Common myeloid progenitor, CD34-positive (primary cell): ENCODE measurements at regions not wholly inside any gene's neighbourhood (a gene's known extent, or its start where the extent isn't known, plus 50 kb on each side); places are given as distances from the start of the nearest gene placed in this dataset.

Experiments used
- CTCF ChIA-PET: fragments of 350-600 bp; sonication (Branson Sonifier 250); formaldehyde crosslinking; loops from one replicate; lab custom pipeline; 2021; ENCODE audit warnings: antibody characterized with exemption; lab: Charles Lee
- POLR2A ChIA-PET: fragments of 350-600 bp; sonication (Branson Sonifier 250); formaldehyde crosslinking; loops from one replicate; lab custom pipeline; 2021; ENCODE audit warnings: antibody characterized with exemption; lab: Charles Lee
- DNase-seq, 3 donors: peaks; one replicate each; pipeline versions ENCODE4 v3.0.0 to v3.0.0-alpha.2; 2013
- H3K27ac ChIP-seq, 2 experiments: 1 replicate in 1 of 2; 2 replicates in 1 of 2; pipeline ENCODE4 v1.7.0; 2013; ENCODE audit warnings: inconsistent platforms in 2 of 2, low read length in 2 of 2, mild to moderate bottlenecking in 2 of 2, low read depth in 1 of 2, moderate library complexity in 1 of 2; ENCODE audit not compliant: severe bottlenecking in 2 of 2, insufficient read depth in 1 of 2, poor library complexity in 1 of 2
- H3K27me3 ChIP-seq, 5 experiments: replicated peaks in 2 of 5; 1 replicate in 3 of 5; 2 replicates in 2 of 5; pipeline versions ENCODE4 v1.6.1 to v1.7.0; 2013; ENCODE audit warnings: low read length in 4 of 5, mild to moderate bottlenecking in 2 of 5, moderate library complexity in 2 of 5, inconsistent platforms in 1 of 5; ENCODE audit not compliant: insufficient read depth in 5 of 5, control insufficient read depth in 4 of 5
- H3K36me3 ChIP-seq, 4 experiments: 1 replicate in 2 of 4; 2 replicates in 2 of 4; pipeline versions ENCODE4 v1.6.1 to v1.7.0; 2013; ENCODE audit warnings: low read length in 3 of 4, control low read depth in 1 of 4, mild to moderate bottlenecking in 1 of 4; ENCODE audit not compliant: control insufficient read depth in 4 of 4, insufficient read depth in 4 of 4
- H3K4me1 ChIP-seq, 4 experiments: 1 replicate in 3 of 4; 2 replicates in 1 of 4; pipeline versions ENCODE4 v1.6.1 to v1.7.1; 2013; ENCODE audit warnings: low read length in 3 of 4, mild to moderate bottlenecking in 3 of 4, control low read depth in 1 of 4, inconsistent platforms in 1 of 4, moderate library complexity in 1 of 4; ENCODE audit not compliant: control insufficient read depth in 4 of 4, insufficient read depth in 4 of 4; ENCODE audit errors: control extremely low read depth in 1 of 4
- H3K4me3 ChIP-seq, 7 experiments: 1 replicate in 4 of 7; 2 replicates in 3 of 7; pipeline versions ENCODE4 v1.5.1 to v1.7.0; 2013; ENCODE audit warnings: mild to moderate bottlenecking in 7 of 7, low read length in 6 of 7, moderate library complexity in 6 of 7, inconsistent platforms in 2 of 7, low read depth in 2 of 7, control low read depth in 1 of 7; ENCODE audit not compliant: insufficient read depth in 4 of 7, control insufficient read depth in 1 of 7; ENCODE audit errors: extremely low read depth in 1 of 7
- H3K9me3 ChIP-seq, 5 experiments: 1 replicate in 4 of 5; 2 replicates in 1 of 5; pipeline versions ENCODE4 v1.6.1 to v1.7.1; 2013; ENCODE audit warnings: low read length in 4 of 5, mild to moderate bottlenecking in 2 of 5, inconsistent platforms in 1 of 5, low read depth in 1 of 5, moderate library complexity in 1 of 5; ENCODE audit not compliant: control insufficient read depth in 4 of 5, insufficient read depth in 2 of 5; ENCODE audit errors: control extremely low read depth in 1 of 5
- WGBS: methylation state at CpG from one replicate; pipeline ENCODE4 v1.1.5; 2013; ENCODE audit not compliant: insufficient coverage; 5-methylcytosine and 5-hydroxymethylcytosine counted together

DNA sequence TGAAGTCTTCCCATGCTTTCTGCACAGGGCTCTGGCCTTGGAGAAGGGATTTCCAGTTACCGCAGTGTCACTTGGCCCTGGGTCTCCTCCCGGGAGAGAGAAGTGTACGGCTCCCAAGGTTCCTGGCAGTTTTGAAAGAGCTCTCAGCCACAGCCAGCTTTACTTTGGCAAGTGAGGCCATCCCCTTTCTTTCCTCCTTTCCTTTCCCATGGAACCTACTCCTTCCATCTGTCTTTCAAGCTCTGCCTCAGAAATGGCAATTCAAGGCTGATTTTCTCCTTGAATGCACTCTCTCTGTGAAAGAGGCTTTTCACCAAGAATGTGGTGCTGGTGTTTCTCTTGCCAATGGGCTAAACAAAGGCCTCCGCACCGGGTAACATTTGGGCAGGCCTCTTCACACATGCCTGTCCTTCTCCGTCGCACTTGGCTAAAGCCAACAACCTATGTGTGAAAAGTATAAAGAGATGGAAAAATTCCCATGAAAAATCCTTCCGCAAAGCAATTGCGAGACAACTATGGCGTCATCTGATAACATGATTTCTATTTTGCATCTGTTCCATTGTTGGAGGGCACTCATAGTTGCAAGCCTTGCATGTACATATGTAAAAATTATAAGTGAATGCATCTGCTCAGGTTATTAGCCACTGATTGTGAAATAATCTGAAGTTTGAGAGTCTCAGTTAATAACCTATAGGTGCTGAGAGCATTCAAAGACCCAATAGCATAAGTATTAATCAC lies 125.4 kb downstream of the PFKFB3 start:
- Histone ChIP-seq H3K27me3 (no peaks in the 10 kb centered on the region), H3K27ac (no peak overlapping the region), H3K4me3 (no peak overlapping the region), H3K36me3 (no peaks in the 10 kb centered on the region), H3K4me1 (no peaks in the 10 kb centered on the region), H3K9me3 (peaks cover 0 to 5% (median 3%) of the 10 kb centered on the region in 5 experiments)
- POLR2A ChIA-PET = no interaction called here
- CTCF ChIA-PET = interaction anchor here (0.6 to 2.5 kb wide), 3 partner anchors 8 to 74 kb away, joined by 3 to 5 read pairs (median 4); no protein-coding TSS in a partner anchor
- no peak for DNase-seq
- WGBS = 95% methylated on average over 10 of the region's 10 CpGs

GRCh38 chr10:6328699-6329423 lies 126.1 kb downstream of the PFKFB3 start:
- Histone ChIP-seq H3K4me3 (no peak overlapping the region), H3K27me3 (no peaks in the 10 kb centered on the region), H3K4me1 (no peaks in the 10 kb centered on the region), H3K27ac (no peak overlapping the region), H3K36me3 (no peaks in the 10 kb centered on the region), H3K9me3 (peaks cover 0 to 7% (median 4%) of the 10 kb centered on the region in 5 experiments)
- WGBS = 98% methylated on average over 11 of the region's 11 CpGs
- DNase-seq = no peak
- CTCF ChIA-PET = interaction anchor here (0.6 to 2.5 kb wide), 4 partner anchors 9 to 73 kb away, joined by 3 to 5 read pairs (median 4); no protein-coding TSS in a partner anchor
- POLR2A ChIA-PET = interaction anchor here (0.8 kb wide), 1 partner anchor 73 kb away, joined by 3 read pairs; no protein-coding TSS in a partner anchor

DNA sequence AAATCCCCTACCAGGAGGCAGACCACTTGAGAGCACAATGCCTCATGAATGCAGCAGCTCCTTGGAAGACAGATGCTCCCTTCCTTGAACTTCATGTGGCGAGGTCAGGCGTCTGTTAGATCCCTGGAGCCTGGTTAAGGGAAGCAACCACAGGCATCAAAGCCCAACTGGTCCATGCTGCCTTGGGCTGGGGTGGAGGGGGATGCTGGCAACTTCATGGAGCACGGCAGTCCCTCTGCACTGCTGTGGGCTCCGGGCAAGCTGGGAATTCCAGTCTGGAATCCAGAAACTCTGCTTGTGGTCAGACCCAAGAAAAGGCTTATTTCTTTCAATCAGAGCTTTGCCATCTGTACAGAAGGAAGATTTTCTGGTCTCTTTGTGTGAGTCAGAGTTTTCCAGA lies 130.4 kb downstream of the PFKFB3 start:
- POLR2A ChIA-PET = no interaction called here
- no peaks in the 10 kb centered on the region for H3K27me3 ChIP-seq
- CTCF ChIA-PET = interaction anchor here (1.4 kb wide), 1 partner anchor 15 kb away, joined by 3 read pairs; no protein-coding TSS in a partner anchor
- H3K36me3 ChIP-seq = no peaks in the 10 kb centered on the region
- no peak for DNase-seq
- H3K27ac ChIP-seq = no peak overlapping the region
- H3K9me3 ChIP-seq = peaks cover 0 to 8% (median 4%) of the 10 kb centered on the region in 5 experiments
- no peak overlapping the region for H3K4me3 ChIP-seq
- WGBS = 93% methylated on average over 2 of the region's 4 CpGs
- H3K4me1 ChIP-seq = no peaks in the 10 kb centered on the region

DNA sequence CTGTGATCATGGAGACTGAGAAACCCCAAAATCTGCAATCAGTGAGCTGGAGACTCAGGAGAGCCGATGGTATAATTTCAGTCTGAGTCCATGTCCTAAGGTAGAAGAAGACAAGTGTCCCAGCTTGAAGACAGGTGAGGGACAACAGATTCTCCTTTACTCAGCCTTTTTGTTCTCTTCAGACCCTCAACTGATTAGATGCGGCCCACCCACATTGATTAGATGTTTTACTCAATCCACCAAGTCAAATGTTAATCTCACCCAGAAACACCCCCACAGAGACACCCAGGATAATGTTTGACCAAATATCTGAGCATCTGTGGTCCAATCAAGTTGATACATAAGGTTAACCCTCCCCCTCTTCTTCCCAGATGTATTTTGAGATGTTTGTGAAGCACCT lies 131.2 kb downstream of the PFKFB3 start:
- DNase-seq = no peak
- POLR2A ChIA-PET = no interaction called here
- CTCF ChIA-PET = interaction anchor here (0.6 to 1.4 kb wide), 2 partner anchors 12 to 14 kb away, joined by 3 read pairs; no protein-coding TSS in a partner anchor
- no peaks in the 10 kb centered on the region for H3K27me3 ChIP-seq
- H3K9me3 ChIP-seq = peaks cover 0 to 8% (median 4%) of the 10 kb centered on the region in 5 experiments
- H3K27ac ChIP-seq = no peak overlapping the region
- WGBS = 100% methylated on average over 2 of the region's 2 CpGs
- no peaks in the 10 kb centered on the region for H3K4me1 ChIP-seq
- no peaks in the 10 kb centered on the region for H3K36me3 ChIP-seq
- no peak overlapping the region for H3K4me3 ChIP-seq

GRCh38 chr10:6336016-6336415 lies 133.3 kb downstream of the PFKFB3 start:
- Histone ChIP-seq H3K9me3 (peaks cover 0 to 8% (median 4%) of the 10 kb centered on the region in 5 experiments), H3K27ac (no peak overlapping the region), H3K4me1 (no peaks in the 10 kb centered on the region), H3K27me3 (no peaks in the 10 kb centered on the region), H3K4me3 (no peak overlapping the region), H3K36me3 (no peaks in the 10 kb centered on the region)
- DNase-seq = no peak
- CTCF ChIA-PET = interaction anchor here (0.6 kb wide), 1 partner anchor 72 kb away, joined by 3 read pairs; no protein-coding TSS in a partner anchor
- WGBS = 97% methylated on average over 3 of the region's 3 CpGs
- POLR2A ChIA-PET = no interaction called here

DNA sequence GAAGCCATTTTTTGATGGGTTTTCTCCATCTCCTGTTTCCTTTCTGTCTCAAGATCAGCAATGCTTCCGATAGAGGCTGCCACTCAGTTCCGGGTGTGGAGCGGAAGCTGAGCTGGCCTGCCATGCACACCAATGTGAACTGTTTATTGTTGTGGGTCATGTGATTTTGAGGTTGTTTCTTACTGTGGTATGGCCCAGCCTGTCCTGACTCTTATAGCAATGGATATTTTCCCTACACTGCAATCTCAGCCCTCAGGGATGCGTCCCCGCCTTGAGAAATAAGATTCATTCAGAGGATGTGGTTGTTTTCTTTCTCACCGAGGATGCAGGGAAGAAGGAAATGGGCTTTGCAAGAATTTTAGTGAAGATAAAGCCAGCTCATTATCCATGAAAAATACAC lies 134.7 kb downstream of the PFKFB3 start:
- no peaks in the 10 kb centered on the region for H3K36me3 ChIP-seq
- no peaks in the 10 kb centered on the region for H3K4me1 ChIP-seq
- H3K27ac ChIP-seq = no peak overlapping the region
- H3K27me3 ChIP-seq = no peaks in the 10 kb centered on the region
- peaks cover 0 to 8% (median 4%) of the 10 kb centered on the region in 5 experiments for H3K9me3 ChIP-seq
- DNase-seq = no peak
- no CpG with 5 or more reads among the region's 6 CpGs for WGBS
- ChIA-PET POLR2A (no interaction called here), CTCF (no interaction called here)
- no peak overlapping the region for H3K4me3 ChIP-seq
